Neutrophil (primary cell): ENCODE measurements at regions not wholly inside any gene's neighbourhood (a gene's known extent, or its start where the extent isn't known, plus 50 kb on each side); places are given as distances from the start of the nearest gene placed in this dataset.

Source experiments
- H3K27ac ChIP-seq: fragments of 200-600 bp; sonication (generic); 2 replicates; pipeline ENCODE4 v1.5.1; 2016; ENCODE audit warnings: mild to moderate bottlenecking, moderate library complexity
- H3K27me3 ChIP-seq: fragments of 200-600 bp; sonication (generic); 2 replicates; pipeline ENCODE4 v1.6.0; 2016; ENCODE audit warnings: mild to moderate bottlenecking
- H3K36me3 ChIP-seq: fragments of 200-600 bp; sonication (generic); 2 replicates; pipeline ENCODE4 v1.5.1; 2017
- H3K4me1 ChIP-seq, 2 experiments: fragments of 200-600 bp in 1 of 2; sonication (generic) in 1 of 2; 1 replicate in 1 of 2; 2 replicates in 1 of 2; pipeline versions ENCODE4 v1.5.1 to v1.6.1; 2013 to 2016; ENCODE audit warnings: low read depth in 1 of 2, low read length in 1 of 2, mild to moderate bottlenecking in 1 of 2, moderate library complexity in 1 of 2; ENCODE audit not compliant: control insufficient read depth in 1 of 2, insufficient read depth in 1 of 2
- H3K4me3 ChIP-seq, 2 experiments: fragments of 200-600 bp in 1 of 2; sonication (generic) in 1 of 2; 1 replicate in 1 of 2; 2 replicates in 1 of 2; pipeline ENCODE4 v1.5.1; 2013 to 2016; ENCODE audit warnings: low read depth in 1 of 2, low read length in 1 of 2, mild to moderate bottlenecking in 1 of 2, moderate library complexity in 1 of 2
- H3K9me3 ChIP-seq: fragments of 200-600 bp; sonication (generic); 2 replicates; pipeline ENCODE4 v1.5.1; 2016
- CTCF ChIP-seq: fragments of 200-600 bp; sonication (generic); IDR thresholded peaks from 2 replicates; pipeline ENCODE4 v1.5.1; 2016; ENCODE audit warnings: antibody characterized with exemption

DNA sequence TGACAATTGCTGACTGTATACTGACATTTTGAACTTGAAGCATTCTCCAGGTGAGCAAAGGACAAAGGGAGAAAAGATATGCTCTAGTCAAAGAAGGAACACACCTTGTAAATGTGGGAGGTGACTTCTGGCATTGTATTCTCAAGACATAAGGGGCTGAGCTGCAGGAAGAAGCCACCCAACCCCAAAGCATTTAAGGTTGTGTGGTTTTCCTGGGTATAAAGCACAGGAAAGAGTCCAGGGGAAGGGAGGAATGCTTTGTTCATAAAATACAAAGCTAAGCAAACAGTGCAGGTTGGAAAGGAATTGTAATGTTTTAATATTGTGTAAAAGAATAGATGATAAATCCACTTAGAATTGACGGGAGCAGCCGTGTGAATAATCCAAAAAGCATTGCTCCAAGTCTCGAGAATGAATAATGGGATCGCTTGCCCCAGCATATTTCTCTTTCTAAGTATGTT, 102.4 kb upstream of the LRIG1 start:
- no peaks in the 10 kb centered on the region for H3K36me3 ChIP-seq
- TF ChIP-seq CTCF = no peak
- no peak overlapping the region for H3K27ac ChIP-seq
- no peak overlapping the region for H3K4me3 ChIP-seq
- peaks cover 24% of the 10 kb centered on the region for H3K27me3 ChIP-seq
- H3K9me3 ChIP-seq = no peaks in the 10 kb centered on the region
- H3K4me1 ChIP-seq = no peaks in the 10 kb centered on the region

- TF ChIP-seq CTCF = no peak
- no peaks in the 10 kb centered on the region for H3K9me3 ChIP-seq
- no peak overlapping the region for H3K27ac ChIP-seq
- no peaks in the 10 kb centered on the region for H3K4me1 ChIP-seq
- no peak overlapping the region for H3K4me3 ChIP-seq
- H3K36me3 ChIP-seq = no peaks in the 10 kb centered on the region
- peaks cover 24% of the 10 kb centered on the region for H3K27me3 ChIP-seq
These were observed 103.7 kb upstream of the LRIG1 start for GRCh38 chr3:66604481-66604880.

- Histone ChIP-seq H3K9me3 (no peaks in the 10 kb centered on the region), H3K4me3 (no peak overlapping the region), H3K27ac (no peak overlapping the region), H3K4me1 (no peaks in the 10 kb centered on the region), H3K27me3 (peaks cover 18% of the 10 kb centered on the region), H3K36me3 (no peaks in the 10 kb centered on the region)
- TF ChIP-seq CTCF = no peak
These were observed 105.3 kb upstream of the LRIG1 start for GRCh38 chr3:66606126-66606525.

- H3K4me1 ChIP-seq = no peaks in the 10 kb centered on the region
- TF ChIP-seq CTCF = no peak
- no peak overlapping the region for H3K27ac ChIP-seq
- H3K4me3 ChIP-seq = no peak overlapping the region
- no peaks in the 10 kb centered on the region for H3K36me3 ChIP-seq
- H3K27me3 ChIP-seq = peaks cover 18% of the 10 kb centered on the region
- no peaks in the 10 kb centered on the region for H3K9me3 ChIP-seq
These were observed 106.0 kb upstream of the LRIG1 start for GRCh38 chr3:66606868-66607267.

DNA sequence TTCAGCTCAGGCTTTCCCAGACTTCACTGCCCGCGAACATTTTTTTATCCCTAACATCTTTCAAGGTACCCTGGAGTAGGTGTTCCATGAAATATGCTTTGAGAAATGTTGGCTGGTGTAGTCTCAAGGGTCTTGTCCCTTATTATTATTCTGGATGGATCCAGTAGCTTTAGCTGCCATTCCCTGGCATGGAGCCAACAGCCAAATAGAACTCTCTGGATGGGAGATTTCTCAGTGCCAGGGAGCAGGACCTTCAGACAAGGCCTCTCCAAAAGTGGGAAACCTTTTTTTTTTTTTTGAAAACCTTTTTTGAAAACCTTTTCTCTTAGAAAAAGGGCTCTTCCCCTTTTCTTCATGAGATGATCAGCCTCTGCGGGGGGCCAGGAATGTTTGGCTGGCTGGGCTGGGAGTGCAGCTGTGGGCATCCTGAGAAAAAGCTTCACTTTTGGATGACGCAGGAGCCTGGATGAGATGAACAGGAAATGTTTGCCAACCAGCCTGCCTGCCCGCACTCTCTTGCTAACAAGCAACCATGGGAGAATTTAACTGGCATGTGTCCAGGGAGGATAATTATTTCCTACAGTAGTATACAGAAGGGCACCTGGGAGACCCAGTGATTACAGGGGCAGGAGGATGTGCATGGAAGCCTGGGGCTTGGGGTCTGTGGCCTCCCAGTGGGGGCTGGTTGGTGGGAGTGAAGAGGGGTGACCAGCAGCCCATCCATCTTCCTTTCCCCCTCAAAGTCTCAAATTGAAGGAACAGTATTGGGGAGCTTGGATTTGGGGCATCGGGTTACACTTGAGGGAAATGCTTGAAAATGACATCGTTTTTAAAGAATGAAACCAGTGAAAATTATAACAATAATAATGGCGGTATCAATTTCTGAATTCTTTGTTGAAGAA, 109.1 kb upstream of the LRIG1 start:
- no peaks in the 10 kb centered on the region for H3K27me3 ChIP-seq
- H3K4me3 ChIP-seq = no peak overlapping the region
- TF ChIP-seq CTCF = no peak
- H3K27ac ChIP-seq = no peak overlapping the region
- H3K4me1 ChIP-seq = no peaks in the 10 kb centered on the region
- H3K9me3 ChIP-seq = no peaks in the 10 kb centered on the region
- no peaks in the 10 kb centered on the region for H3K36me3 ChIP-seq
